ENCODE measurements at regions not wholly inside any gene's neighbourhood (a gene's known extent, or its start where the extent isn't known, plus 50 kb on each side); places are given as distances from the start of the nearest gene placed in this dataset.
"Not testable (repeated sequence)": the region's sequence is repeated elsewhere in the genome, so short reads cannot be mapped to it uniquely, and the experiment has no call there.

GRCh38 chr11:60592601-60593000, 77.4 kb downstream of the MS4A13 start:
- DNase-seq: no peak

GRCh38 chr11:60594998-60595642, 79.9 kb downstream of the MS4A13 start:
- DNase-seq: no peak

GRCh38 chr11:60607483-60607882, 91.9 kb upstream of the MS4A8 start:
- no peak for DNase-seq

DNA sequence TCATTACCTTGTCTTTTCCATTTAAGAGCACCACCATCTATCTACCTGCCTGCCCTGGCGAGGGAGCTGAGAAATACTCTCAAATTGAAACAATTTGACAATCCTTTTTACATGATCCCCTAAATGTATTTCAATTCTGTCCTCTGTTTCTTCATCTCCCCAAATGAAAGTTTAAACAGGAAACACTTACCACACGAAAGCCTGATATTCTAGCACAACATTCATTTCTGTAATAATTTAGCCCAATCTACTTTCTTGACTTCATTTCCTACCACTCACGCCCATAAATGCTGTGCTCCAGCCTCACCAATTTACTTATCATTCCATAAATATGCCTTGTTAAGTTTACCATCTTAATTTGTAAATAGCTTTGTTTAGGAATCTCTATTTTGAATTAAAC, 89.8 kb upstream of the MS4A8 start:
- no peak for DNase-seq

DNA sequence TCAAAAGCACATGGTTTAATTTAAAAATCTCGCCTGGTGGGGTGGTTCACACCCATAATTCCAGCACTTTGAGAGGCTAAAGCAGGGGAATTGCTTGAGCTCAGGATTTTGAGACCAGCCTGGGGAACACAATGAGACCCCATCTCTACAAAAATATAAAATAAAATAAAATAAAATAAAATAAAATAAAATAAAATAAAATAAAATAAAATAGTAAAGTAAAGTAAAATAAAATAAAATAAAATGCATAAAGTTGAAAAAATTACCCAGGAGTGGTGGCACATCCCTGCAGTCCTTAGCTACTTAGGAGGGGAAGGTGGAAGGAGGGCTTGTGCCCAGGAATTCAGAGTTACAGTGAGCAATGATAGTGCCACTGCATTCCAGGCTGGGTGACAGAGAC, 88.7 kb upstream of the MS4A8 start:
- DNase-seq: no peak

DNA sequence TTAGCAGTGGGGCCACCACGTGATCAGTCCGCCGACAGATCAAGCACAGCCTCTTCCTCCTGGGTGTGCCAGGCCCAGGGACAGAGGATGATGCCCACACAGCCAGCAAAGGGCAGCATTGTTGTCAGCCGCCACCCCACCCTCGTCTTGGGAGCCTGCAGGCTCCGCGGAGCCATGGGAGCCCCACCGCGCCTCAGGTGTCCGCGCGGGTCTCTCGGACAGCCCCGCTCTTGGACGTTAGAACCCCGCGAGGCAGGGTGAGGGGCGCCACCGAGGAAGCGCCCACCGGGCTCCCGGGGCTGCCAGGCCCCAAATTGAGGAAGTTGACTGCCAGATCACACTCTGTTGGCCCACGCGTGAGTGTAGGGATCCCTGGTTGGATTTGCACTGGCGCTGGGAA, 83.9 kb upstream of the MS4A8 start:
- no peak for DNase-seq

DNA sequence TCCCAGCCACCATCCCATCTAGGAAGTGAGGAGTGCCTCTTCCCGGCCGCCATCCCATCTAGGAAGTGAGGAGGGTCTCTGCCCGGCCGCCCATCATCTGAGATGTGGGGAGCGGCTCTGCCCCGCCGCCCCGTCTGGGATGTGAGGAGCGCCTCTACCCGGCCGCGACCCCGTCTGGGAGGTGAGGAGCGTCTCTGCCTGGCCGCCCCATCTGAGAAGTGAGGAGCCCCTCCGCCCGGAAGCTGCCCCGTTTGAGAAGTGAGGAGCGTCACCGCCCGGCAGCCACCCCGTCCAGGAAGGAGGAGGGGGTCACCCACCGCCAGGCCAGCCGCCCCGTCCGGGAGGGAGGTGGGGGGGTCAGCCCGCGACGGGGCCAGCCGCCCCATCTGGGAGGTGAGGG, 77.5 kb upstream of the MS4A8 start:
- not testable (repeated sequence) for DNase-seq

DNA sequence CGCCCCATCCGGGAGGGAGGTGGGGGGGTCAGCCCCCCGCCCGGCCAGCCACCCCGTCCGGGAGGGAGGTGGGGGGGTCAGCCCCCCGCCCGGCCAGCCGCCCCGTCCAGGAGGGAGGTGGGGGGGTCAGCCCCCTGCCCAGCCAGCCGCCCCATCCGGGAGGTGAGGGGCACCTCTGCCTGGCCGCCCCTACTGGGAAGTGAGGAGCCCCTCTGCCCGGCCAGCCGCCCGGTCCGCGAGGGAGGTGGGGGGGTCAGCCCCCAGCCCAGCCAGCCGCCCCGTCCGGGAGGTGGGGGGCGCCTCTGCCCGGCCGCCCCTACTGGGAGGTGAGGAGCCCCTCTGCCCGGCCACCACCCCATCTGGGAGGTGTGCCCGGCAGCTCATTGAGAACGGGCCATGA, 76.6 kb upstream of the MS4A8 start:
- DNase-seq: not testable (repeated sequence)

GRCh38 chr11:60625262-60625661, 74.2 kb upstream of the MS4A8 start:
- peak; percentile 46 for DNase-seq

DNA sequence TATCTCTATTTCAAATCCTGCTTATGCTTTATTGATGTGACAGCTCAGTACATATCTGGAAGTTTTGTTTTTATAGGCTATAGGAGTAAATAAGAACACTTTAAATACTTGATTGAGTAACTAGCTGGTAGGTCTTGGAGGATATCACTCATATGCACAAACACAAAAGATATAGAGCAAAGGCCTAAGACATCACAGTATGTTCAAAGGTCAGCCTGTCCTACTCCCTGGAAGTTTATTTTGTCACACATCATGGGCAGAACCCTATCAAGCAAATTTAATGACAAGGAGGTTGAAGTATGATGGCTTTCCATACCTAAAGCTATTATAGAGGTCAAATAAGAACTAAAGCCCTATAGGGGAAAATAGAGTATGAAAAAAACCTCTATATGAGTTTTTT, 70.0 kb upstream of the MS4A8 start:
- DNase-seq: no peak

- DNase-seq: no peak
Measured at GRCh38 chr11:60631944-60632343, 67.5 kb upstream of the MS4A8 start.

DNA sequence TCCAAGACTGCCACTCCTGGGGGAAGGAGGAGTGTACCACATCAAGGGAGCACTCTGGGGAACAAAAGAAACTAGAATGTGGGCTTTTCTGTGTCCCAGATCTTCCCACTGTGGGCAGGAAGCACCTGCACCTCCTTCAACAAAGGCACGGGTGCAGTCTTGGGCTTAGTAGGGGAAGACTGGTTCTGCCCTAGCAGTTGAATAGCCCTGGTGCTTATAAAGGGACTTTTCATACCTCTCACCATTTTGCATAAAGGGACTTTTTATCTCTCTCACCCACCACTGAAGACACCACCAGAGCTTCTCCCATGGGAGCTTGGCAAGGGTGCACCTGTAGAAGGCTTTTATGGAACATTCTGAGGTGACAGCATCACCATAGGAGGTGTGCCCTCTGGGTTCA, 65.8 kb upstream of the MS4A8 start:
- DNase-seq: no peak

GRCh38 chr11:60634126-60634525, 65.3 kb upstream of the MS4A8 start:
- DNase-seq: no peak

DNA sequence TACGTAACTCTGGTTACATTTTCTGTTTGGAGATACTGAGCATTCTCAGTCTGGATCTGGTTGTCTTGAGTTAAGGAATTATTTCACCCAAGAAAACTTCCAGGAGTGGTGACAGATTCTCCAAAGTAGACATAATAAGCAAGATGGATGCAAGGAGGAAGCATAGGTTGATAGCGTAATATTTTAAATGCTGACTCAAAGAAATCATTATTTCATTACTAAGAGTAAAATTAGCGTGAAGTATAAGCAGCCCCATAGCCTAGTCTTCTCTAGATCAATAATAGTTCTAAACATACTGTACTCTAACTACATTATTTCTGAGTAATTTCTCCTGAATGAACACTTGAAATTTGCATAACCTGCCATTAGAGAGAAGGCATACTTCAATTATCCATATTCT, 57.5 kb upstream of the MS4A8 start:
- DNase-seq: no peak

GRCh38 chr11:60647087-60647486, 52.3 kb upstream of the MS4A8 start:
- DNase-seq: no peak

All from RPMI8226 (cell line).